A673 (cell line): ENCODE measurements at regions not wholly inside any gene's neighbourhood (a gene's known extent, or its start where the extent isn't known, plus 50 kb on each side); places are given as distances from the start of the nearest gene placed in this dataset.
A peak's percentile ranks its signal among the peaks of the same experiment; 100 is the strongest.

Experiments used
- BruUV-seq: library from RNA; stranded (reverse); fragments of 400-500 nt; replicated peaks from 2 replicates; lab custom pipeline; 2021; lab: Mats Ljungman, UMichigan
- CTCF ChIA-PET: fragments of 300-600 bp; sonication (Branson Sonifier 250); formaldehyde crosslinking; loops from one replicate; lab custom pipeline; 2022; ENCODE audit warnings: antibody characterized with exemption; lab: Charles Lee
- POLR2A ChIA-PET: fragments of 300-600 bp; sonication (Branson Sonifier 250); formaldehyde crosslinking; loops from one replicate; lab custom pipeline; 2022; ENCODE audit warnings: antibody characterized with exemption; ENCODE audit not compliant: low non-redundant PET; lab: Charles Lee
- DNase-seq: peaks from one replicate; pipeline ENCODE4 v3.0.0-alpha.2; 2015; ENCODE audit warnings: low spot score
- H3K27ac ChIP-seq: fragments of 200-600 bp; sonication (generic); 2 replicates; pipeline ENCODE4 v1.5.1; 2016; ENCODE audit warnings: mixed run types, low read depth, mild to moderate bottlenecking, mixed read lengths, antibody characterized with exemption, low read length; ENCODE audit not compliant: poor library complexity, severe bottlenecking
- H3K27me3 ChIP-seq: fragments of 200-600 bp; sonication (generic); replicated peaks from 2 replicates; pipeline ENCODE4 v1.6.1; 2017; ENCODE audit warnings: mixed run types, low read depth, mild to moderate bottlenecking, mixed read lengths, antibody characterized with exemption, low read length; ENCODE audit not compliant: insufficient read depth, poor library complexity
- H3K36me3 ChIP-seq: fragments of 200-600 bp; sonication (generic); 2 replicates; pipeline ENCODE4 v1.6.1; 2016; ENCODE audit warnings: mixed run types, mild to moderate bottlenecking, mixed read lengths, antibody characterized with exemption, low read length; ENCODE audit not compliant: insufficient read depth, poor library complexity, severe bottlenecking
- H3K4me1 ChIP-seq: fragments of 200-600 bp; sonication (generic); 2 replicates; pipeline ENCODE4 v1.6.1; 2017; ENCODE audit warnings: mixed run types, mild to moderate bottlenecking, mixed read lengths, antibody characterized with exemption, low read length; ENCODE audit not compliant: insufficient read depth, poor library complexity, severe bottlenecking
- H3K4me3 ChIP-seq: fragments of 200-600 bp; sonication (generic); 2 replicates; pipeline ENCODE4 v1.5.1; 2016; ENCODE audit warnings: low read depth, mixed run types, mild to moderate bottlenecking, mixed read lengths, low read length; ENCODE audit not compliant: poor library complexity, severe bottlenecking
- H3K9me3 ChIP-seq: fragments of 200-600 bp; sonication (generic); 2 replicates; pipeline ENCODE4 v1.6.1; 2016; ENCODE audit warnings: mixed run types, low read depth, mild to moderate bottlenecking, mixed read lengths, antibody characterized with exemption, low read length; ENCODE audit not compliant: poor library complexity, severe bottlenecking
- CTCF ChIP-seq: fragments of 300-800, 200-600 bp; sonication (generic); conservative IDR thresholded peaks from 2 replicates; pipeline ENCODE4 v1.5.1; 2017; ENCODE audit warnings: low read depth, mild to moderate bottlenecking, antibody characterized with exemption, low read length, moderate library complexity, mixed read lengths
- EZH2 ChIP-seq: fragments of 200-600 bp; sonication (generic); IDR thresholded peaks from 2 replicates; pipeline ENCODE4 v1.6.1; 2017; ENCODE audit warnings: borderline replicate concordance, low read depth, mild to moderate bottlenecking, mixed read lengths, antibody characterized with exemption, low read length; ENCODE audit not compliant: poor library complexity, severe bottlenecking
- intact Hi-C: fragments of 100-400 bp; cut with micrococcal nuclease; formaldehyde crosslinking; loops from one replicate; pipeline ENCODE4 v1.10.0; 2022; ENCODE audit not compliant: unreplicated experiment

GRCh38 chr7:106964466-106964865 is 80.0 kb upstream of the PRKAR2B start:
- CTCF ChIA-PET, result no interaction called here
- H3K9me3 ChIP-seq, result no peaks in the 10 kb centered on the region
- intact Hi-C loops, result no loop called here
- no peaks in the 10 kb centered on the region for H3K4me1 ChIP-seq
- POLR2A ChIA-PET, result no interaction called here
- H3K4me3 ChIP-seq, result no peak overlapping the region
- TF ChIP-seq EZH2 (no peak), CTCF (no peak)
- H3K36me3 ChIP-seq, result no peaks in the 10 kb centered on the region
- no peaks in the 10 kb centered on the region for H3K27me3 ChIP-seq
- BruUV-seq, result no TSS peak
- no peak for DNase-seq
- H3K27ac ChIP-seq, result no peak overlapping the region

- no peaks in the 10 kb centered on the region for H3K36me3 ChIP-seq
- intact Hi-C loops, result no loop called here
- no TSS peak for BruUV-seq
- H3K9me3 ChIP-seq, result no peaks in the 10 kb centered on the region
- H3K4me1 ChIP-seq, result no peaks in the 10 kb centered on the region
- no peak for TF ChIP-seq EZH2
- no peak for TF ChIP-seq CTCF
- CTCF ChIA-PET, result no interaction called here
- DNase-seq, result peak; percentile 14
- H3K27me3 ChIP-seq, result no peaks in the 10 kb centered on the region
- H3K4me3 ChIP-seq, result no peak overlapping the region
- no peak overlapping the region for H3K27ac ChIP-seq
- POLR2A ChIA-PET, result no interaction called here
Observed at GRCh38 chr7:106965108-106965507, 79.4 kb upstream of the PRKAR2B start.

DNA sequence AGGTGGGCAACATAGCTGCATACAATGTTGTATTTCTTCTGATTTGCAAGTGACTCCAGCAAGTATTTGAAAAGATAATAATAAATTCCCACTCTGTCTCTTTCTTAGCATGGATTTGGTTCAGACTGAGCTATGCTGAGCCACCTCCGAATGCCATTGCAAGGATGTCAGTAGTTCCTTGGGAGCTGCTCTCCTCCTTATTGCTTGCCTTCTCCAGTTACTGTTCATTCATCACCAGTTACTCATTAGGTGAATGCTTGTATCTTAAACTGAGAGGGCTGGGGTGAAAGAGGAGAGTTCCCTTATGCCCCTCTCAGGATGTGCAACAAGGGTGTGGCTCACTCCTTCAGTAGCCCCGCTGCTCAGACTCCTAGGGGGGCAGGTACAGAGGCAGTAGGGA is 78.4 kb upstream of the PRKAR2B start:
- POLR2A ChIA-PET, result no interaction called here

More for the DNA sequence above, 78.4 kb upstream of the PRKAR2B start:
- BruUV-seq, result no TSS peak
- CTCF ChIA-PET, result interaction anchor here (1.0 kb wide), 1 partner anchor 19 kb away, joined by 3 read pairs; no protein-coding TSS in a partner anchor
- Histone ChIP-seq H3K9me3 (no peaks in the 10 kb centered on the region), H3K4me1 (no peaks in the 10 kb centered on the region), H3K27me3 (no peaks in the 10 kb centered on the region), H3K36me3 (no peaks in the 10 kb centered on the region), H3K27ac (no peak overlapping the region), H3K4me3 (no peak overlapping the region)
- intact Hi-C loops, result no loop called here
- DNase-seq, result no peak
- TF ChIP-seq CTCF, result no peak
- TF ChIP-seq EZH2, result no peak
